ENCODE measurements at regions not wholly inside any gene's neighbourhood (a gene's known extent, or its start where the extent isn't known, plus 50 kb on each side); places are given as distances from the start of the nearest gene placed in this dataset.

GRCh38 chr20:48426630-48427029 is 401.2 kb downstream of the PREX1 start:
- H3K4me3 Mint-ChIP-seq: no peak overlapping the region
- H3K27ac Mint-ChIP-seq: no peak overlapping the region
- H3K27me3 Mint-ChIP-seq (ENCODE audit: insufficient read depth): peaks cover 2% of the 10 kb centered on the region
- H3K36me3 Mint-ChIP-seq (ENCODE audit: low read depth): no peaks in the 10 kb centered on the region
- peaks cover 3% of the 10 kb centered on the region for H3K9me3 Mint-ChIP-seq
- no peaks in the 10 kb centered on the region for H3K4me1 Mint-ChIP-seq (ENCODE audit: low read depth)
- intact Hi-C loops (cut with micrococcal nuclease): no loop called here
- DNase-seq (ENCODE audit: low spot score): no peak

GRCh38 chr20:48425817-48426612 is 401.8 kb downstream of the PREX1 start:
- no peak for DNase-seq (ENCODE audit: low spot score)
- H3K9me3 Mint-ChIP-seq: peaks cover 3% of the 10 kb centered on the region
- intact Hi-C loops (cut with micrococcal nuclease): no loop called here
- H3K27me3 Mint-ChIP-seq (ENCODE audit: insufficient read depth): peaks cover 2% of the 10 kb centered on the region
- no peaks in the 10 kb centered on the region for H3K4me1 Mint-ChIP-seq (ENCODE audit: low read depth)
- no peaks in the 10 kb centered on the region for H3K36me3 Mint-ChIP-seq (ENCODE audit: low read depth)
- H3K4me3 Mint-ChIP-seq: no peak overlapping the region
- no peak overlapping the region for H3K27ac Mint-ChIP-seq

DNA sequence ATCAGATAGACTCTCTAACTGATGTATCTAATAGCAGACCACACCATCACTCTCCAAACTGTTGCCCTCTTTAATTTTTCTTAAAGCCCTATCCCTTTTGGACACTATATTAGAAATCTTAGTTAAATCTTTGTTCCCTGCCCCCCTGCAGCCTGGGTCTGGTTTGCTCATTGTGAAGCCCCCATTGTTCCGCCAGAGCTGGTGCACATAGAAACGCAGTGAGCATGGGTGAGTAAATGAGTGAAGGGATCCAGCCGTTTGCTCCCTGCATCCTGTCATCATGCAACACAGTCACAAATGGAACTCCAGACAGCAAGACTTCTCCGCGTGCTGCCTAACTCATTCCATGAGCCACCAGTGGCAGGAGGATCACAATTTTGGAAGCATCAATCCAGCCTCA is 402.5 kb downstream of the PREX1 start:
- no peak overlapping the region for H3K27ac Mint-ChIP-seq
- H3K4me3 Mint-ChIP-seq: no peak overlapping the region
- no peak for DNase-seq (ENCODE audit: low spot score)
- H3K9me3 Mint-ChIP-seq: no peaks in the 10 kb centered on the region
- no peaks in the 10 kb centered on the region for H3K36me3 Mint-ChIP-seq (ENCODE audit: low read depth)
- no peaks in the 10 kb centered on the region for H3K4me1 Mint-ChIP-seq (ENCODE audit: low read depth)
- intact Hi-C loops (cut with micrococcal nuclease): no loop called here
- peaks cover 2% of the 10 kb centered on the region for H3K27me3 Mint-ChIP-seq (ENCODE audit: insufficient read depth)

- Mint-ChIP-seq H3K36me3 (ENCODE audit: low read depth) (no peaks in the 10 kb centered on the region), H3K27me3 (ENCODE audit: insufficient read depth) (peaks cover 5% of the 10 kb centered on the region), H3K4me3 (no peak overlapping the region), H3K27ac (no peak overlapping the region), H3K9me3 (no peaks in the 10 kb centered on the region), H3K4me1 (ENCODE audit: low read depth) (no peaks in the 10 kb centered on the region)
- intact Hi-C loops (cut with micrococcal nuclease): no loop called here
- no peak for DNase-seq (ENCODE audit: low spot score)
These were observed 405.4 kb downstream of the PREX1 start for GRCh38 chr20:48422242-48422960.

- H3K4me3 Mint-ChIP-seq: no peak overlapping the region
- peaks cover 5% of the 10 kb centered on the region for H3K27me3 Mint-ChIP-seq (ENCODE audit: insufficient read depth)
- no peaks in the 10 kb centered on the region for H3K4me1 Mint-ChIP-seq (ENCODE audit: low read depth)
- no peak for DNase-seq (ENCODE audit: low spot score)
- no peaks in the 10 kb centered on the region for H3K36me3 Mint-ChIP-seq (ENCODE audit: low read depth)
- no peak overlapping the region for H3K27ac Mint-ChIP-seq
- no peaks in the 10 kb centered on the region for H3K9me3 Mint-ChIP-seq
- intact Hi-C loops (cut with micrococcal nuclease): no loop called here
These were observed 406.3 kb downstream of the PREX1 start for GRCh38 chr20:48421547-48421946.

DNA sequence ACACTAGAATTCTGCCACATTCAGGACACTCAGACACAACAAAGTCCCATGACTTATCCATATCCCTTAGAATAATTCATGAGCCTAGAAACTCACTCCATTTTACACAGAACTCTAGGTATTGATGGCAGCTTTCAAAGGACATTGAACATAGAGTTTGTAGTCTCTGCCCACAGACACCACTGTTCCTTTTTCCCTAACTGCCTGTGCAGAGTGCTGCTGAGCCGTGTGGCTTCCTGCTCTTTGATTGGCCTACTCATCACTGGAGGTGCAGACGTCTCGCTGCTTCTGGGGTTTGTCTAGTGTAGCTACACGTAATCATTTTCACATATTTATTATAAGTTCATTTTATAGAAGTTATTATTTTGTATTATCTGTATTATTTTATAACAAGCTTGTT is 407.6 kb downstream of the PREX1 start:
- H3K27me3 Mint-ChIP-seq (ENCODE audit: insufficient read depth): peaks cover 6% of the 10 kb centered on the region
- intact Hi-C loops (cut with micrococcal nuclease): no loop called here
- no peak for DNase-seq (ENCODE audit: low spot score)
- no peak overlapping the region for H3K4me3 Mint-ChIP-seq
- H3K36me3 Mint-ChIP-seq (ENCODE audit: low read depth): no peaks in the 10 kb centered on the region
- no peaks in the 10 kb centered on the region for H3K9me3 Mint-ChIP-seq
- no peak overlapping the region for H3K27ac Mint-ChIP-seq
- H3K4me1 Mint-ChIP-seq (ENCODE audit: low read depth): no peaks in the 10 kb centered on the region

GRCh38 chr20:48419173-48419572 is 408.6 kb downstream of the PREX1 start:
- H3K27me3 Mint-ChIP-seq (ENCODE audit: insufficient read depth): peaks cover 6% of the 10 kb centered on the region
- H3K36me3 Mint-ChIP-seq (ENCODE audit: low read depth): no peaks in the 10 kb centered on the region
- H3K4me1 Mint-ChIP-seq (ENCODE audit: low read depth): no peaks in the 10 kb centered on the region
- H3K9me3 Mint-ChIP-seq: no peaks in the 10 kb centered on the region
- no peak overlapping the region for H3K4me3 Mint-ChIP-seq
- DNase-seq (ENCODE audit: low spot score): no peak
- intact Hi-C loops (cut with micrococcal nuclease): no loop called here
- no peak overlapping the region for H3K27ac Mint-ChIP-seq

GRCh38 chr20:48416002-48416401 is 411.8 kb downstream of the PREX1 start:
- Mint-ChIP-seq H3K4me1 (ENCODE audit: low read depth) (no peaks in the 10 kb centered on the region), H3K27me3 (ENCODE audit: insufficient read depth) (peaks cover 6% of the 10 kb centered on the region), H3K27ac (no peak overlapping the region), H3K36me3 (ENCODE audit: low read depth) (no peaks in the 10 kb centered on the region), H3K9me3 (no peaks in the 10 kb centered on the region), H3K4me3 (no peak overlapping the region)
- DNase-seq (ENCODE audit: low spot score): no peak
- intact Hi-C loops (cut with micrococcal nuclease): no loop called here

DNA sequence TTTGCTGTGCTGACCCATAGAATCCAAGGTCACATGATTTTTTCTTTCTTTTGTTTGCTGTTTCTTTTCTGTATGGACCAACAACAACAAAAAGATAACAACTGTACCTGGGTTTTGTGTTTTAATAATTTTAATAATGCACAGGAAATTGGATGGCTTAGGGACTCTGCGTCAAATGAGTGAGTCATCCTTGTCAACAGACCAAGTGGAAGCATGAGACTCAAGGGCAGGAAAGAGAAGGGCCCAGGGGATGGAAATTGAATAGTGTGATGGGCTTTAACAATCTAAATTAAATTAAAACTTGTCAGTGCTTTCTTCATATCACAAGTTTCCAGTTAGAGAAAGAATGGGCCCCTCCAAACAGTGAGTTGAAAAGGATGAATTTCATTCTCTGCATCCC is 413.0 kb downstream of the PREX1 start:
- no peaks in the 10 kb centered on the region for H3K36me3 Mint-ChIP-seq (ENCODE audit: low read depth)
- H3K4me3 Mint-ChIP-seq: no peak overlapping the region
- no peak overlapping the region for H3K27ac Mint-ChIP-seq
- H3K27me3 Mint-ChIP-seq (ENCODE audit: insufficient read depth): peaks cover 6% of the 10 kb centered on the region
- intact Hi-C loops (cut with micrococcal nuclease): no loop called here
- no peak for DNase-seq (ENCODE audit: low spot score)
- H3K9me3 Mint-ChIP-seq: no peaks in the 10 kb centered on the region
- H3K4me1 Mint-ChIP-seq (ENCODE audit: low read depth): no peaks in the 10 kb centered on the region

GRCh38 chr20:48411919-48412522 is 415.8 kb downstream of the PREX1 start:
- no peak overlapping the region for H3K4me3 Mint-ChIP-seq
- no peak for DNase-seq (ENCODE audit: low spot score)
- H3K27ac Mint-ChIP-seq: no peak overlapping the region

DNA sequence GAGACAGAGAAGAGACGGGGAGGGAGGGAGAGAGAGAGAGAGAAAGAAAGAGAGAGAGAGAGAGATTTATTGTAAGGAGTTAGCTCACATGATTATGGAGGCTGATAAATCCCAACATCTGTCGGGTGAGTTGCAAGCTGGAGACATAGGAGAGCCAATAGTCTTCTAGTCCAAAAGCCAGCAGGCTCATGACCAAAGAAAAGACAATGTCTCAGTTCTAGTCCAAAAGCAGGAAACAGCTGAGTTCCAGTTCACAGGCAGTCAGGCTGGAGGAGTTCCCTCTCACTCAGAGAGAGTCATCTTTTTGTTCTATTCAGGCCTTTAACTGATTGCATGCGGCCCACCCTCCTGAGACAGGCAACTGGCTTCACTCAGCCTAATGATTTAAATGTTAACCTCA is 416.6 kb downstream of the PREX1 start:
- Mint-ChIP-seq H3K4me1 (ENCODE audit: low read depth) (no peaks in the 10 kb centered on the region), H3K27ac (no peak overlapping the region)

More at GRCh38 chr20:48411919-48412522, 415.8 kb downstream of the PREX1 start:
- no peaks in the 10 kb centered on the region for H3K4me1 Mint-ChIP-seq (ENCODE audit: low read depth)
- no peaks in the 10 kb centered on the region for H3K9me3 Mint-ChIP-seq
- intact Hi-C loops (cut with micrococcal nuclease): no loop called here
- no peaks in the 10 kb centered on the region for H3K36me3 Mint-ChIP-seq (ENCODE audit: low read depth)
- peaks cover 7% of the 10 kb centered on the region for H3K27me3 Mint-ChIP-seq (ENCODE audit: insufficient read depth)

GRCh38 chr20:48409055-48409615 is 418.7 kb downstream of the PREX1 start:
- Mint-ChIP-seq H3K4me3 (no peak overlapping the region), H3K27me3 (ENCODE audit: insufficient read depth) (peaks cover 8% of the 10 kb centered on the region), H3K27ac (no peak overlapping the region), H3K9me3 (no peaks in the 10 kb centered on the region), H3K4me1 (ENCODE audit: low read depth) (no peaks in the 10 kb centered on the region), H3K36me3 (ENCODE audit: low read depth) (no peaks in the 10 kb centered on the region)
- intact Hi-C loops (cut with micrococcal nuclease): no loop called here
- no peak for DNase-seq (ENCODE audit: low spot score)

More for the DNA sequence above, 416.6 kb downstream of the PREX1 start:
- Mint-ChIP-seq H3K4me3 (no peak overlapping the region), H3K36me3 (ENCODE audit: low read depth) (no peaks in the 10 kb centered on the region), H3K27me3 (ENCODE audit: insufficient read depth) (peaks cover 7% of the 10 kb centered on the region), H3K9me3 (no peaks in the 10 kb centered on the region)
- intact Hi-C loops (cut with micrococcal nuclease): no loop called here
- DNase-seq (ENCODE audit: low spot score): no peak

GRCh38 chr20:48407710-48408109 is 420.1 kb downstream of the PREX1 start:
- H3K27ac Mint-ChIP-seq: no peak overlapping the region
- H3K36me3 Mint-ChIP-seq (ENCODE audit: low read depth): no peaks in the 10 kb centered on the region
- intact Hi-C loops (cut with micrococcal nuclease): no loop called here
- H3K4me3 Mint-ChIP-seq: no peak overlapping the region
- peaks cover 8% of the 10 kb centered on the region for H3K27me3 Mint-ChIP-seq (ENCODE audit: insufficient read depth)
- DNase-seq (ENCODE audit: low spot score): no peak
- H3K4me1 Mint-ChIP-seq (ENCODE audit: low read depth): no peaks in the 10 kb centered on the region
- no peaks in the 10 kb centered on the region for H3K9me3 Mint-ChIP-seq
